HG02840 (cell line): ENCODE measurements at regions not wholly inside any gene's neighbourhood (a gene's known extent, or its start where the extent isn't known, plus 50 kb on each side); places are given as distances from the start of the nearest gene placed in this dataset.
"Not testable (repeated sequence)": the region's sequence is repeated elsewhere in the genome, so short reads cannot be mapped to it uniquely, and the experiment has no call there.

Source experiments
- ATAC-seq: cut with Tn5 transposase; IDR thresholded peaks from one replicate; pipeline ENCODE4 v1.9.1; 2021; ENCODE audit warnings: mild to moderate bottlenecking, moderate library complexity, moderate number of reproducible peaks; ENCODE audit not compliant: unreplicated experiment, low FRiP score

DNA sequence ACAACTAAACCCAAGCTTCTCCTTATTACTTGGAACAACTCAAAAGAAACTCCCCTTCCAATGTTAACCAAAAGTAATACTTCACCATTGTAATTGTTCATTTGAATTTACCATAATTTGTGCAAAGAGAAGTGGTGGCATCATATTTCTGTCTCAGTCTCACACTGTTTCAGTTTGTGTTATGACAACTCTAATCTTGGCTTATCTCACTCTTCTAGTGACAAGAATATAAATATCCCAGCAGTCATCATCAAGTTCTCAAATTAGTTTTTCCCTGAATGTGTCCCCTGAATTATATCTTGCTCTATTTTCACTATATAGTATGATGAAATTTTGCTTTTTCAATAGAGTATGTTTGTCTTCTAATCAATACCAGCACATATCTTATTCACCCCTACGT is 681.4 kb upstream of the PRR20A start:
- ATAC-seq = no peak

DNA sequence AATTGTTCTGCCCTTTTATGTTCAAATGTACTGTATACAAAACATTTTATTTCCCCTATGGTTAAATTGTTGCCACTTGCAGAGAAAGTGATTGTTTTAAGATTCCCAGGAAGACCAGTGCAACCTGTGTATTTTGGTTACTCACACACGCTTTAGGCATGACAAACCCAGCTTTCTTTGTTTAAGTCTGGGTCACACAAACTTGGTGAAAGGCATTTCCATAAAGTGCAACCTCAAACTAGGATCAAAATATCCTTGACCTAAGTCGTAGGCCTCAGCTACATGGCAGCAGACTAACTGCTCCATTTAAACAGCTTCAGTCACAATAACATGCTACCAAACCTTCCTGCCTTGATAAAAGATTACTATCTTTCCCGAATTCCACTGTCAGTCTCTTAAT is 639.0 kb upstream of the PRR20A start:
- ATAC-seq = no peak

DNA sequence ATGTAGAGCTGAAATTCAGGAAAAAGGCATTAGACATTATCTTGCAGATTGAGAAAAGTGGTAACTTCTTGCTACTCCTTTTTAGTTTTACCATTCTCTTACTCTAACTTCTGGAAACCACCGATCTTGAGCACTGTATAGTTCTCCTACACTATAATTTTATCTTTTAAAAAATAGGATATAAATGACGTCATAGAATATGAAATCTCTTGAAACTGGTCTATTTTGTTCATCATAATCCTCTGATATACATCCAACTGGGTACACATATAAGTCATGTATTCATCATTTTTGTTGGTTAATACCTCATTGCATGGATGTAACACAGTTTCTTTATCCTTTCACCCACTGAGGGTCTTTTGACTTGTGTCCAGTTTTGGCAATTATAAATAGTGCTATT is 629.9 kb upstream of the PRR20A start:
- no peak for ATAC-seq

DNA sequence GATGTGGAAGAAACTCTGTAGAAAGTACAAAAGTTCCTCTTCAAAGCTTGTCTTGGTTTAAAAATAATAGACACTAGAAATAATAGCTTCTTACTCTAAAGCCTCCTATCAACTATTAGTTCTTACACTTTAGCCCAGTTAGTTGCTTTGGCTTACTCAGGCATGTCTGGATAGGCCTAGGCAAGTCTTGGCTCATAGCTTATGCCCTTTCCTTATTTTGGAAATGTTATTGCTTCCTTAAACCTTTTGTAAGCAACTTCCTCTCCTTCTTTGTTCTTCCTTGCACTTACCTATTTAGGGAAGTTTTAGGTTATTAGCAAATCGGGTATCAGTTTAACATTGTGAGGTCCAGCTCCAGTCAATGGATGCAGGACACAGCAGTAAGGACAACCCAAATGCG is 628.4 kb upstream of the PRR20A start:
- ATAC-seq = not testable (repeated sequence)

DNA sequence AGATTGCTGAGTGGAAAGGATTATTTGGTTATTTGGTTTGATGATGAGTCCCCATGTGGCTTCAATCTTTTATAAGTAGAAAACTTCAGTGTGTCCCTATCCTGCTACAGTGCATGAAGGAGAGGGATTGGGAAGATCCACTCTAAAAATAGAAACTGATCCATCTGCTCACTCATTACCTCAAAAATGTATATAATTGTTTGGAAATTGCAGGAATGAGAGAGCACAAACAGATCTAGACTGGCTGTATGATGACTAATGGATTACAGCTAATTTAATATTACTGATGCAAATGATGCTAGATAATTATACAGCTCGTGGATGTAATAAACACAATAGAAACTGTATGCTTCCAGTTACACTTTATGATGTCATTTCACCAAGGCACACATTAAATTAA is 625.3 kb upstream of the PRR20A start:
- ATAC-seq = no peak

DNA sequence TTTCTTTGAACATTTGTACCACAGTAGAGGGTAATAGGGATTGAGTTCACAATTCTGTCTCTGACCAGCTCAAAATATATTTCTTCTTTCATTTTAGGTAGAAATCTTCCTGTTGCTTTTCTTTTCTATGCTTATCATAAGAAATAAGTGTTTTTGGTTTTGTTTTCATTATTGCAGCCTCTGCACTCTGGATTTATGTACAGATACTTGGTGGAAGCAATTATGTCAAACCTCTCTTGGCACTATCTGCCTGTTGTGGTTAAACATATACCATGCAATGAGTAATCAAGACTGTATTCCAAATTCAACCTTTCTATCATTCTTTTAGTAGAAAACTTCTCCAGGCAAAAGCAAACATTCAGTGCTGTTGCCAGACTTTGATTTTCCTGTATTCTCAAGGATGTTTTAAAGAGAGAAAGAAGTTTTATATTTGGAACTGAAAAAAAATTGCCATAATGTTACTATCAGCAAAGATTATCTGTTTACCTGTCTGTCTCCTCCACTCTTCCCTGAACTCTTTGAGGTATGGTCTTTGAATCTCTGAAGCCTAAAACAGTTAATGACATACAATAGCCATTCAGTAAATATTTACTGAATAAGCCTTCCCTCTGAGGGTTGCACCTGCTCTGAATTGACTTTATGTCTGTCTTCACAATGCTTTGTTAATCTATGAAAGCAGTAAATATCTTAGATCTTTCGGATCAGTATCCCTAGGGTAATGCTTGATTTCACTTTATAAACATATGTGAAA is 612.5 kb upstream of the PRR20A start:
- ATAC-seq = no peak

DNA sequence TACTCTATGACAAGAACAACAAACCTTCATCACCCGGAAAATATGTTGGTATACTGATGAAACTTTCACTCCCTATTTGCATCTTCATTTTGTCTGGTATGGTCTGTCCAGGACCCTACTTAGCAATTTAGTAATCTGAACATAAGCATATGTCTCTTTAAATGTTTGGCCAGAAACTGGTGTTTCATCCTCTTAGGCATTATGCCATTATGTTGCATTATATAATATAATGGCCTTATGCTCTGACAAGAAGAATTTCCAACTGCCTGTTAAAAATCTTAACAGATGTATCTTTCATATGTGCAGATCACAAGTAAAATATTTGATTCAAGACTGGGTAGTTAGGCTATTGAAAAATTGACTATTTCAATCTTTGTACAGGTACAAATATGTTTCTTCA is 610.6 kb upstream of the PRR20A start:
- no peak for ATAC-seq

DNA sequence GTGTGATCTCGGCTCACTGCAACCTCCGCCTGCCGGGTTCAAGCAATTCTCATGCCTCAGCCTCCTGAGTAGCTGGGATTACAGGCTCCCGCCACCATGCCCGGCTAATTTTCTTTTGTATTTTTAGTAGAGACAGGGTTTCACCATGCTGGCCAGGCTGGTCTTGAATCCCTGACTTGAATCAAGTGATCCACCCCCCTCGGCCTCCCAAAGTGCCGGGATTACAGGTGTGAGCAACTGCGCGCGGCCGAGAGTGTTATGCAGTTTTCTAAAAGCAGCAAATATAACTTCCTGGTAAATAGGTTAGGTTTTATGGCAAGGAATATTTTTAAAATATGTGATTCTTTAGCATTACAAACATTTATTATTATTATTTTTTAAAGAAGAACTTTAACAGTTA is 592.8 kb upstream of the PRR20A start:
- ATAC-seq = not testable (repeated sequence)

DNA sequence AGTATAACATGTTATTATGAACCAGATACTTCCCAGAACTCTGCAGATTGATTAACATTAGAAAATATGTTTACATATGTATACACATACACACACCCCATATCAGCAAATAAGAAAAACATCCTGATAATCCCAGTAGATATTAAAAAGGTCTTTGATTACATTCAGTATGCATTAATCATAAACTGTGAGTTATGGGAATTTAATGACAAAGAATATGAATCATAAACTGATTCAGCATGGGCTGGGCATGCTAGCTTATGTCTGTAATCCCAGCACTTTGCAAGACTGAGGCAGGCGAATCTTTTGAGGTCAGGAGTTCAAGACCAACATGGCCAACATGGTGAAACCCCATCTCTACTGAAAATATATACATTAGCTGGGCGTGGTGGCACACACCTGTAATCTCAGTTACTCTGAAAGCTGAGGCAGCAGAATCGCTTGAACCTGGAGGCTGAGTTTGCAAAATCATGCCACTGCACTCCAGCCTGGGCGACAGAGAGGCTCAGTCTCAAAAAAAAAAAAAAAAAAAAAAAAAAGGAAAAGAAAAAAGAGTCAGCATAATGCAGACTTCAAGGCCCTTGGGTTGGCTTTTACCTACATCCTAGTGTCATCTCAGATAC is 581.9 kb upstream of the PRR20A start:
- ATAC-seq = no peak

DNA sequence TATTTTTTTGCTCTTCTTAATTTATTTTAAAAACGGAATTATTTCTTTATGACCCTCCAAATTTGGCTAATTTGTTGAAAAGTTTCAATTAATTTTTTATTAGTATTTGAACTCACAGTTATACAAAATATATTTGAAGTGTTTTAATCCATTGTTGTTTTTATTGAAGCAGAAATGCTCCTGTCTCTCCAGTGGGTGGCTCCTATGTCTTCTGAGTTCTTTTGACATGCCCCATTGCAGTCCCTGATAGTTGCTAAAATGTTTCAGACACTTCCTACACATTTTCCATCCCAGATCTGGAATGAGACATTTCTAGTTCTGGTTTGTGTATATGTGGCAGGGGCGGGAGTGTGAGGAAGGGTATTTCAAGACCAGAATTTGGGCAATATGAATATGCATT is 579.4 kb upstream of the PRR20A start:
- ATAC-seq = no peak

DNA sequence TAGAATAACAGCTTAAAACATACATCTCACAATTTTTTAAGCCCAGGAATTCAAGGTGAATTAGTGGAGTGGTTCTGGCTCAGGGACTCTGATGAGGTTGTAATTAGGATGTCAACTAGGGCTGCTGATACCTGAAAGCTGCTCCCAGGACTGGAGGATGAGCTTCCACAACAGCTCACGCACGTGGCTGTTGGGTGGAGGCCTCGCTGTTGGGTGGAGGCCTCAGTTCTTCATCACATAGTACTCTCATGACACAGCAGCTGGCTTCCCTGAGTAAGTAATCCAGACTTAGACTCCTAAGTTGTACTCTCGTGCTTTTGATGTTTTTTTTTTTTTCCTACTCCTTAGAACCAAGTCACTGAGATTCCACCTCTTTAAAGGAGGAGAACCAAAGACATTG is 577.1 kb upstream of the PRR20A start:
- no peak for ATAC-seq

DNA sequence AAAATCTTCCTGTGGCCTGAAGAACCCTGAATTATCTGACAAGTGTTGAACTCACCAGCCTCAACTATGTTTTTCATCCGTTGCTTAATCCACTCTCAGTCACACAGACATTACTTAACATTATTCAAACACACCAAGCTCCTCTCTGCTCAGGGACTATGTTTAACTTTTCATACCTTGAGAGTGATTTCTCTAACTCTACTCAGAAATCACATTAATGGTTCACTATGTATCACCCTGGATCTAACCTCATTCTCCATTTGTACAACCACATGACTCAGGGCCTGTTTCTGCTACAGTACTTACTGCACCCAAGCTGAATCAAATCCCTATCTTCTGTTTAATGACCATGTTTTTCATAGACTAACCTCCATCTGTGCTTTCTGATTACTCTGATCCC is 553.7 kb upstream of the PRR20A start:
- no peak for ATAC-seq

DNA sequence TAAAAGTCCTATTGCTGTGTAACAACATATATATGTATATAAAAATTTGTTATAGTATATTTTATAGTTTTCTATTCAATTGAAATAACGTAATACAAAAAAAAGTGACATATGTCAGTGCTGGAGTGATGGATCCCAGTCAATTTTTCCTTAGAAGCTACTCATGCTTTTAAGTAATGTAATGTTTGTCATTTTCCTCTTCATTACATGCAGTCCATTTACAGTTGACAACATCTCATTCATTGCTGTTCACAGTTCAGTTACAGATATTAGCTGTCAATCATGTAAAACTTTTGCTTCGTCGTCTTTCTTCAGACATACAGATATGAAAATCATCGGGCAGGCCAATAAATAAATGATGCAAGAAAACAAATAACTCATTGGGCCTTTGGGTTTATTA is 525.1 kb upstream of the PRR20A start:
- no peak for ATAC-seq

DNA sequence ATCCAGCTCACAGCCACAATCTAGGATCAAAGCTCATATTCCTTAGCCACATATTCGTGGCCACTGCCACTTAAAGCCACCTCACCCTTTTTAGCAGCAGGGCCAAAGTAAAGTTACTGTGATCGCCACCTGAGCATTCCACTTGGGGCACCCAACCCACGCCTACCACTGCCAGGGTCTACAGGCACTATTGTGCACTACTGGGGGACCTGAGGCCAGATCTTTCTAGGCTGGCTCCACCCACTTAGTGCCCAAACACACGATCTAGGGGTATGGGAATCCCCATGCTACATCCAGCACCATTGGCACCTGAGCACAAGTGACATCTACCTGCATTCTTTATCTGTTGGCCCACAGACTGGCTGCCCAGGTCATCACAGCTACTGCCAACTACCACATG is 517.9 kb upstream of the PRR20A start:
- ATAC-seq = no peak

DNA sequence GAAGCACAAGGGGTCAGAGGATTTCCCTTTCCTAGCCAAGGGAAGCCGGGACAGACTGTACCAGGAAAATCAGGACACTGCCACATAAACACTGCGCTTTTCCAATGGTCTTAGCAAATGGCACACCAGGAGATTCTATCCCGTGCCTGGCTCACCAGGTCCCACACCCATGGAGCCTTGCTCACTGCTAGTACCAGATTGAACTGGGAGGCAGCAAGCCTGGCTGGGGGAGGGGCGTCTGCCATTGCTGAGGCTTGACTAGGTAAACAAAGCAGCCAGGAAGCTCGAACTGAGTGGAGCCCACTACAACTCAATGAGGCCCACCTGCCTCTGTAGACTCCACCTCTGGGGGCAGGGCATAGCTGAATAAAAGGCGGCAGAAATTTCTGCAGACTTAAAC is 511.8 kb upstream of the PRR20A start:
- not testable (repeated sequence) for ATAC-seq

DNA sequence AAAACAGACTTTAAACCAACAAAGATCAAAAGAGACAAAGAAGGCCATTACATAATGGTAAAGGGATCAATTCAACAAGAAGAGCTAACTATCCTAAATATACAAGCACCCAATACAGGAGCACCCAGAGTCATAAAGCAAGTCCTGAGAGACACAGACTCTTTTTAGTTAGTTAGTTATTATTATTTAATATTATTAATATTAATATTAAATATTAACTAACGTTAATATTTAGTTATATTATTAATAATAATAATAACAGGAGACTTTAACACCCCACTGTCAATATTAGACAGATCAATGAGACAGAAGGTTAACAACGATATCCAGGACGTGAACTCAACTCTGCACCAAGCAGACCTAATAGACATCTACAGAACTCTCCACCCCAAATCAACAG is 509.7 kb upstream of the PRR20A start:
- not testable (repeated sequence) for ATAC-seq

DNA sequence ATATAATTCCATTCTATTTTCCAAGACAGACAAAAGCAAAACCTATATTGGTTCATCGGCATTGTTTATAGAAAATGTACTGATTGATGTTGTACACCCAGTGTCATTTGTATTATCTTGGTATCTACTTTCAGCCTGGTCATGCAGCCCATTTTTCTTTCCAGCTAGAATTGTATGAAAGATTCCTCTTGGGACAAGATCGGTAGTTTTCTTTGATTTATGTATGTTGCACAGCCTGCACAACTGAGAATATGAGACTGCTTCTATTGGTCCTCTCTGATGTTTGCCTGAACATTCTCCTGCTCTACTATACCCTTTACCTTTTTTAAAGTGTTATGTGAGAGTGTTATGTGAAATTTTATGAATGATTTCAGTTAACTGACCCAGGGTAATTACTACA is 487.7 kb upstream of the PRR20A start:
- ATAC-seq = no peak

DNA sequence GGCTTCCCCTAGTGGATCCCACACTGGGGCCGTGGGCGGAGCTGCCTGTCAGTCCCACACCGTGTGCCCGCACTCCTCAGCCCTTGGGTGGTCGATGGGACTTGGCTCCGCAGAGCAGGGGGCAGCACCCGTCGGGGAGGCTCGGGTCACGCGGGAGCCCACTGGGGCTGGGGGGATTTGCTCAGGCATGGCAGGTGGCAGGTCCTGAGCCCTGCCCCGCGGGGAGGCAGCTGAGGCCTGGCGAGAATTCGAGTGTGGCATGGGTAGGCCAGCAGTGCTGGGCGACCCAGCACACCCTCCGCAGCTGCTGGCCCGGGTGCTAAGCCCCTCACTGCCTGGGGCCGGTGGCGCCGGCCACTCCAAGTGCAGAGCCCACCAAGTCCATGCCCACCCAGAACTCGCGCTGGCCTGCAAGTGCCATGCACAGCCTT is 481.7 kb upstream of the PRR20A start:
- no peak for ATAC-seq

DNA sequence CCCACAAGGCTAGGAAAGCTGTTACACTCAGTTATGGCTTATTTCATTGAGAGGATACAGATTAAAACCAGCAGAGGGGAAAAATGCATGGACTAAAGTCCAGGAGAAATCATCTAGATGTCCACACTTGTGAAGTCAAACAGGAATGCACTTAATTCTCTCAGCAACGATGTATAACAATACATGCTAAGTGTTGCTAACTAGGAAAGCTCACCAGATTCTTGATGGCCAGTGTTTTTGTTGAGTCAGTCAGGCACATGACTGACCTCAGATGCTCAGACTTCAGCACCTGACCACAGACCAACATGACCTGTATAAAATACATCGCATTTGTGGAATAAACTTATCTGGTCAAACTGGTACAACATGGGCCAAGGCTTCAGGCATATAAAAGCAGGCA is 470.2 kb upstream of the PRR20A start:
- ATAC-seq = no peak

DNA sequence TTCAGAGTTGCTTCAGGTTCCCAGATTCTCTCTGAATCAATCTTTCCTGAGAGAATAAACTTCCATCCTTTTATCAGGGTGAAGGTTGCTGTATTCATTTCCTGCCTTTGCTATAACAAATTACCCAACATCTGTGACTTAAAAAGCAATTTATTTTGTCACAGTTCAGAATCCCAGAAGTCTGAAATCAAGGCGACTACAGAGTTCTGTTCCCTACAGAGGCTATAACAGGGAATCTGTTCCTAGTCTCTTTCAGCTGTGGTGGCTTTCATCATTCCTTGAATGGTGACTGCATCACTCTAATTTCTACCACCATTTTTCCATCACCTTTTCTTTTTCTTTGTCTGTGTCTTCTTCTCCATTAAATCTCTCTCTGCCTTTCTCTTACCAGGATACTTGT is 459.3 kb upstream of the PRR20A start:
- ATAC-seq = no peak

DNA sequence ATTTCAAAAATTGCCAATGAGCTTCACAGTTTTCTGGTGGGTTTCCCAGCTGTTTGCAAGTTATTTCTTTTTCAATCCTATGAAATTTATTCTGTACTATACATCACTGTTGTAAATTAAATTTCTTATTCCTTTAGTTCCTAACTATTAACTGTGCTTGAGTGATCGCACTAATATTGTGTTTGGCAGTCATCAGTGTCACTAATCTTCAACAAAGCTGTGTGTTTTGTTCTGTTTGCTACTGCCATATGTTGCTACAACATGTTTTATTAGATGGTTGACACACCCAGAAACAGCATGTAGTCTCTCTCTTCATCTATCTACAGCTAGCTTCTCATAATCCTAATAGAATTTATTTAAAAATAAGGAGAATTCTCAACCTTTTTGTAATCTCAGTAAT is 453.6 kb upstream of the PRR20A start:
- no peak for ATAC-seq

DNA sequence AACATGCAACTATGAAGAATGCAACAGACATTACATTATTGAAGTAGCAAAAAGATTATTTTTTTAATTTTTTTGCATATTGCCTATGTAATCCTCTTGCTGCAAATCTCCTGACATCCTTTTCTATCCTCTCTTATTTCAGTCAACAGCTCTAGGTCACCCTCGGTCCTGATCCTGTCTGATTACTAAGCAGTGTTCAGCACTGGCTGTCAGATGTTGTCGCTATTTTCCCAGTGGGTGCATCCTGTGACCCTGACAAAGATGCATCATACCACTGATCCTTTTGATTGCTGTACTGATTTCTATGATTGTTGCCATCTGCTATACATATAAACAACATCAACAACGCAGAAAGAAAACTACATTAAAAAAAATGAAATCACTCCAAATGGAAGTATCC is 443.7 kb upstream of the PRR20A start:
- ATAC-seq = no peak
